ENCODE measurements at regions not wholly inside any gene's neighbourhood (a gene's known extent, or its start where the extent isn't known, plus 50 kb on each side); places are given as distances from the start of the nearest gene placed in this dataset.

- peak; percentile 58 for ATAC-seq (ENCODE audit: insufficient number of reproducible peaks, low FRiP score, low read depth)
- no peaks in the 10 kb centered on the region for H3K36me3 ChIP-seq
- TF ChIP-seq CTCF (IDR thresholded peaks at IDR 0.05) = no peak
- H3K27ac ChIP-seq = peak overlapping the region in 1 of 2 donors; percentile 54
- peaks cover 5 to 11% of the 10 kb centered on the region in 2 donors for H3K4me1 ChIP-seq (ENCODE audit: control insufficient read depth in 1 of 2, low read depth in 2 of 2)
- H3K27me3 ChIP-seq (replicated peaks; ENCODE audit: insufficient read depth) = no peaks in the 10 kb centered on the region
- no peak for DNase-seq (ENCODE audit: low spot score)
- peaks cover 5% of the 10 kb centered on the region for H3K9me3 ChIP-seq
- no peak overlapping the region for H3K4me3 ChIP-seq
These were observed 470.5 kb downstream of the COL12A1 start for GRCh38 chr6:74735304-74735703.

GRCh38 chr6:74734901-74735300, 471.0 kb downstream of the COL12A1 start:
- H3K4me1 ChIP-seq (ENCODE audit: control insufficient read depth in 1 of 2, low read depth in 2 of 2) = peaks cover 5 to 11% of the 10 kb centered on the region in 2 donors
- no peak for DNase-seq (ENCODE audit: low spot score)
- H3K36me3 ChIP-seq = no peaks in the 10 kb centered on the region
- no peak for ATAC-seq (ENCODE audit: insufficient number of reproducible peaks, low FRiP score, low read depth)
- no peak overlapping the region for H3K4me3 ChIP-seq
- TF ChIP-seq CTCF (IDR thresholded peaks at IDR 0.05) = no peak
- H3K27ac ChIP-seq = peak overlapping the region; percentile 18 to 54
- peaks cover 5% of the 10 kb centered on the region for H3K9me3 ChIP-seq
- H3K27me3 ChIP-seq (replicated peaks; ENCODE audit: insufficient read depth) = no peaks in the 10 kb centered on the region

GRCh38 chr6:74733830-74734620, 471.8 kb downstream of the COL12A1 start:
- no peak for TF ChIP-seq CTCF (IDR thresholded peaks at IDR 0.05)
- ATAC-seq (ENCODE audit: insufficient number of reproducible peaks, low FRiP score, low read depth) (no peak), DNase-seq (ENCODE audit: low spot score) (no peak)
- no peak overlapping the region for H3K27ac ChIP-seq
- no peaks in the 10 kb centered on the region for H3K27me3 ChIP-seq (replicated peaks; ENCODE audit: insufficient read depth)
- peaks cover 5% of the 10 kb centered on the region for H3K9me3 ChIP-seq
- peaks cover 5 to 11% of the 10 kb centered on the region in 2 donors for H3K4me1 ChIP-seq (ENCODE audit: control insufficient read depth in 1 of 2, low read depth in 2 of 2)
- H3K4me3 ChIP-seq = no peak overlapping the region
- no peaks in the 10 kb centered on the region for H3K36me3 ChIP-seq

GRCh38 chr6:74731931-74732330, 473.9 kb downstream of the COL12A1 start:
- no peak for TF ChIP-seq CTCF (IDR thresholded peaks at IDR 0.05)
- Histone ChIP-seq H3K4me3 (no peak overlapping the region), H3K27me3 (replicated peaks; ENCODE audit: insufficient read depth) (no peaks in the 10 kb centered on the region), H3K4me1 (ENCODE audit: control insufficient read depth in 1 of 2, low read depth in 2 of 2) (peaks cover 5 to 11% of the 10 kb centered on the region in 2 donors), H3K9me3 (peaks cover 5% of the 10 kb centered on the region), H3K27ac (no peak overlapping the region), H3K36me3 (no peaks in the 10 kb centered on the region)
- DNase-seq (ENCODE audit: low spot score) = no peak
- no peak for ATAC-seq (ENCODE audit: insufficient number of reproducible peaks, low FRiP score, low read depth)

GRCh38 chr6:74731204-74731603, 474.6 kb downstream of the COL12A1 start:
- Histone ChIP-seq H3K36me3 (no peaks in the 10 kb centered on the region), H3K27me3 (replicated peaks; ENCODE audit: insufficient read depth) (no peaks in the 10 kb centered on the region), H3K27ac (no peak overlapping the region), H3K9me3 (no peaks in the 10 kb centered on the region), H3K4me3 (no peak overlapping the region), H3K4me1 (ENCODE audit: control insufficient read depth in 1 of 2, low read depth in 2 of 2) (peaks cover 5 to 11% of the 10 kb centered on the region in 2 donors)
- DNase-seq (ENCODE audit: low spot score) (no peak), ATAC-seq (ENCODE audit: insufficient number of reproducible peaks, low FRiP score, low read depth) (no peak)
- TF ChIP-seq CTCF (IDR thresholded peaks at IDR 0.05) = no peak

Data from thoracic aorta (tissue), 2 donors.